IMR-90 (cell line): ENCODE measurements at regions not wholly inside any gene's neighbourhood (a gene's known extent, or its start where the extent isn't known, plus 50 kb on each side); places are given as distances from the start of the nearest gene placed in this dataset.

Experiments
- ATAC-seq: fragments of 200-7000 bp; cut with Tn5 transposase; 2 replicates; pipeline ENCODE4 v1.9.1; 2020; ENCODE audit warnings: low read depth, mild to moderate bottlenecking, moderate library complexity
- BruUV-seq: library from RNA; stranded (reverse); fragments of 400-500 nt; replicated peaks from 2 replicates; lab custom pipeline; 2021; lab: Mats Ljungman, UMichigan
- CTCF ChIA-PET: fragments of 300-600 bp; formaldehyde crosslinking; extraction: SDS; loops from one replicate; lab custom pipeline; 2021; ENCODE audit warnings: antibody characterized with exemption; lab: Yijun Ruan, JAX
- POLR2A ChIA-PET: fragments of 300-600 bp; sonication (Branson Sonifier 250); formaldehyde crosslinking; loops from one replicate; lab custom pipeline; 2022; ENCODE audit warnings: antibody characterized with exemption; ENCODE audit not compliant: unreplicated experiment; lab: Charles Lee
- DNase-seq: peaks from one replicate; pipeline ENCODE4 v3.0.0; 2013
- H2AFZ ChIP-seq: replicated peaks from 2 replicates; pipeline ENCODE3; 2013; ENCODE audit warnings: low read length, mild to moderate bottlenecking; ENCODE audit not compliant: poor library complexity
- H2AK5ac ChIP-seq: 2 replicates; pipeline ENCODE4 v1.6.1; 2013; ENCODE audit warnings: low read depth, low read length, inconsistent platforms
- H2AK9ac ChIP-seq: replicated peaks from 2 replicates; pipeline ENCODE3; 2013; ENCODE audit warnings: mild to moderate bottlenecking, low read depth, low read length, moderate library complexity; ENCODE audit not compliant: poor library complexity
- H2BK120ac ChIP-seq: 2 replicates; pipeline ENCODE4 v1.6.1; 2013; ENCODE audit warnings: low read depth, low read length, inconsistent platforms
- H2BK15ac ChIP-seq: 3 replicates; pipeline ENCODE4 v1.6.1; 2013; ENCODE audit warnings: low read depth, low read length, inconsistent platforms
- H2BK20ac ChIP-seq: 2 replicates; pipeline ENCODE4 v1.6.1; 2013; ENCODE audit warnings: low read depth, mild to moderate bottlenecking, inconsistent platforms, low read length, moderate library complexity
- H2BK5ac ChIP-seq: 2 replicates; pipeline ENCODE4 v1.6.1; 2013; ENCODE audit warnings: mild to moderate bottlenecking, low read depth, low read length, inconsistent platforms; ENCODE audit not compliant: poor library complexity, severe bottlenecking
- H3K14ac ChIP-seq: replicated peaks from 2 replicates; pipeline ENCODE4 v1.6.1; 2013; ENCODE audit warnings: low read depth, low read length, inconsistent platforms
- H3K18ac ChIP-seq: 2 replicates; pipeline ENCODE4 v1.6.1; 2013; ENCODE audit warnings: low read depth, low read length, control low read depth
- H3K23ac ChIP-seq: 2 replicates; pipeline ENCODE4 v1.6.1; 2013; ENCODE audit warnings: low read depth, low read length, inconsistent platforms
- H3K27ac ChIP-seq: 2 replicates; pipeline ENCODE4 v1.5.1; 2013; ENCODE audit warnings: mild to moderate bottlenecking, control low read depth, low read length; ENCODE audit not compliant: insufficient read depth
- H3K27me3 ChIP-seq: 2 replicates; pipeline ENCODE4 v1.6.1; 2013; ENCODE audit warnings: low read length; ENCODE audit not compliant: control insufficient read depth, insufficient read depth
- H3K36me3 ChIP-seq: 2 replicates; pipeline ENCODE4 v1.6.1; 2013; ENCODE audit warnings: low read length, mixed read lengths; ENCODE audit not compliant: control insufficient read depth, insufficient read depth
- H3K4ac ChIP-seq: 2 replicates; pipeline ENCODE4 v1.6.1; 2013; ENCODE audit warnings: low read depth, low read length, inconsistent platforms
- H3K4me1 ChIP-seq: 2 replicates; pipeline ENCODE4 v1.6.1; 2013; ENCODE audit warnings: low read length, mixed read lengths; ENCODE audit not compliant: control insufficient read depth, insufficient read depth
- H3K4me2 ChIP-seq: 2 replicates; pipeline ENCODE4 v1.6.1; 2013; ENCODE audit warnings: low read depth, mild to moderate bottlenecking, control low read depth, low read length, moderate library complexity
- H3K4me3 ChIP-seq: 2 replicates; pipeline ENCODE4 v1.5.1; 2013; ENCODE audit warnings: low read depth, mild to moderate bottlenecking, control low read depth, low read length, moderate library complexity; ENCODE audit not compliant: insufficient read depth
- H3K56ac ChIP-seq: 2 replicates; pipeline ENCODE4 v1.6.1; 2013; ENCODE audit warnings: low read length, inconsistent platforms; ENCODE audit not compliant: insufficient read depth; ENCODE audit errors: extremely low read depth
- H3K79me1 ChIP-seq, 2 experiments: 2 replicates each; pipeline ENCODE4 v1.6.1; 2013; ENCODE audit warnings: low read length in 2 of 2, inconsistent platforms in 1 of 2, low read depth in 1 of 2
- H3K9ac ChIP-seq: 2 replicates; pipeline ENCODE4 v1.6.1; 2013; ENCODE audit warnings: low read depth, low read length, control low read depth
- H3K9me1 ChIP-seq: 2 replicates; pipeline ENCODE4 v1.6.1; 2013; ENCODE audit warnings: low read length, inconsistent platforms; ENCODE audit not compliant: insufficient read depth
- H3K9me3 ChIP-seq: 2 replicates; pipeline ENCODE4 v1.6.1; 2013; ENCODE audit warnings: low read length; ENCODE audit not compliant: control insufficient read depth, insufficient read depth
- H4K20me1 ChIP-seq: 2 replicates; pipeline ENCODE4 v1.6.1; 2013; ENCODE audit warnings: low read length, inconsistent platforms; ENCODE audit not compliant: insufficient read depth
- H4K5ac ChIP-seq: 2 replicates; pipeline ENCODE4 v1.6.1; 2013; ENCODE audit warnings: mild to moderate bottlenecking, low read depth, low read length, control low read depth
- H4K8ac ChIP-seq, 2 experiments: 2 replicates each; pipeline ENCODE4 v1.6.1; 2013; ENCODE audit warnings: low read depth in 2 of 2, low read length in 2 of 2, control low read depth in 1 of 2, inconsistent platforms in 1 of 2
- H4K91ac ChIP-seq: 2 replicates; pipeline ENCODE4 v1.6.1; 2013; ENCODE audit warnings: low read depth, low read length, inconsistent platforms; ENCODE audit not compliant: insufficient read depth
- CEBPB ChIP-seq: IDR thresholded peaks from 2 replicates; pipeline ENCODE4 v1.6.1; 2012; ENCODE audit warnings: low read depth, low read length, improper control_type of control experiment
- CHD1 ChIP-seq: IDR thresholded peaks from 2 replicates; pipeline ENCODE4 v1.6.1; 2012; ENCODE audit warnings: low read depth, low read length, improper control_type of control experiment
- MAFK ChIP-seq: IDR thresholded peaks from 2 replicates; pipeline ENCODE4 v1.6.1; 2012; ENCODE audit warnings: low read depth, low read length, improper control_type of control experiment
- MXI1 ChIP-seq: IDR thresholded peaks from 2 replicates; pipeline ENCODE4 v1.6.1; 2012; ENCODE audit warnings: low read depth, mild to moderate bottlenecking, low read length, moderate library complexity, borderline replicate concordance
- NFE2L2 ChIP-seq: fragments of 150-350 bp; IDR thresholded peaks from 2 replicates; pipeline ENCODE4 v1.6.1; 2016; ENCODE audit warnings: low read depth, mild to moderate bottlenecking, low read length
- RFX5 ChIP-seq: IDR thresholded peaks from 2 replicates; pipeline ENCODE4 v1.8.0; 2012; ENCODE audit warnings: low read depth, mild to moderate bottlenecking, low read length, moderate library complexity
- SMC3 ChIP-seq: fragments of 150-350 bp; IDR thresholded peaks from 2 replicates; pipeline ENCODE4 v1.6.1; 2016; ENCODE audit warnings: low read depth, mild to moderate bottlenecking, antibody characterized with exemption, low read length, moderate library complexity
- WGBS, 2 experiments: methylation state at CpG; one replicate each; pipeline versions ENCODE4 v1.1.5 to v1.1.7; 2013; ENCODE audit warnings: missing lambda C conversion rate in 2 of 2; ENCODE audit not compliant: insufficient read length in 1 of 2; ENCODE audit errors: extremely low coverage in 2 of 2; 5-methylcytosine and 5-hydroxymethylcytosine counted together
- dilution Hi-C: fragments of 300-500 bp; cut with HindIII; formaldehyde crosslinking; loops from one replicate; pipeline ENCODE4 v1.14.3; 2018; ENCODE audit warnings: low sequenced_read_pairs; ENCODE audit not compliant: unreplicated experiment
- in situ Hi-C: fragments of 300-500 bp; cut with MboI; formaldehyde crosslinking; loops from 3 replicates; pipeline ENCODE4 v1.14.3; 2019; ENCODE audit warnings: low sequenced_read_pairs, inconsistent platforms, mixed read lengths
- intact Hi-C: fragments of 100-400 bp; cut with micrococcal nuclease; formaldehyde crosslinking; loops from 2 replicates; pipeline ENCODE4 v1.10.0; 2022

DNA sequence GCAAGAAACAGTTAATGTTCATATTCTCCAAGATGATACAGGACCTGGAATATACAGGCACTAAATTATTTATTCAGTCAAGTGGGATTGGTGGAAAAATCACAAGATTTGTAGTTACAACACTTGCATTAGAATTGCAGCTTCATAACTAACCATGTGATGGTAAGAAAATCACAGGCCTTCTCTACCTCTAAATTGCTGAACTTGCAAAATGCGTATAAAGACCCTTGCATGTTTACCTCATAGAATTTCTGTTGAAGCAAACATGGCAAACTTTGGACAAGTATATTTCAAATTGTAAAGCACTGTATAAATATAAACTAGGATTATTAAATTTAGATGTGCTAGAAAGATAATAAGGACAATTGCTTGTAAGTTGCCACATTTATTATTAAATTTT, 215.1 kb downstream of the TMA16 start:
- H2AFZ ChIP-seq: no peak overlapping the region
- no peak overlapping the region for H3K4me2 ChIP-seq
- DNase-seq (no peak), ATAC-seq (no peak)
- in situ Hi-C loops: no loop called here
- no peak overlapping the region for H2BK15ac ChIP-seq
- no peaks in the 10 kb centered on the region for H3K4me1 ChIP-seq
- H4K20me1 ChIP-seq: no peaks in the 10 kb centered on the region
- no peak overlapping the region for H4K5ac ChIP-seq
- H3K18ac ChIP-seq: no peak overlapping the region
- no CpG with 5 or more reads among the region's 1 CpG for WGBS, 2 experiments
- H2BK120ac ChIP-seq: no peak overlapping the region
- no peak overlapping the region for H3K9ac ChIP-seq
- H2AK9ac ChIP-seq: no peak overlapping the region
- H2AK5ac ChIP-seq: no peak overlapping the region
- no peak overlapping the region for H3K56ac ChIP-seq
- no peak overlapping the region for H4K91ac ChIP-seq
- H3K14ac ChIP-seq: no peak overlapping the region
- intact Hi-C loops: no loop called here
- no peaks in the 10 kb centered on the region for H3K27me3 ChIP-seq
- no peak overlapping the region for H2BK20ac ChIP-seq
- no peak overlapping the region for H3K4me3 ChIP-seq
- H3K4ac ChIP-seq: no peak overlapping the region
- no peaks in the 10 kb centered on the region for H3K79me1 ChIP-seq
- no peak overlapping the region for H3K23ac ChIP-seq
- H3K27ac ChIP-seq: no peak overlapping the region
- no peaks in the 10 kb centered on the region for H3K36me3 ChIP-seq
- no TSS peak for BruUV-seq
- H3K9me3 ChIP-seq: no peaks in the 10 kb centered on the region
- ChIA-PET CTCF (no interaction called here), POLR2A (no interaction called here)
- H4K8ac ChIP-seq: no peak overlapping the region
- dilution Hi-C loops: no loop called here
- H2BK5ac ChIP-seq: no peak overlapping the region
- TF ChIP-seq CEBPB: no peak
- peak; percentile 94 for TF ChIP-seq MAFK
- TF ChIP-seq SMC3: no peak
- TF ChIP-seq NFE2L2: no peak
- TF ChIP-seq CHD1: no peak
- TF ChIP-seq RFX5: no peak
- no peak for TF ChIP-seq MXI1
- no peaks in the 10 kb centered on the region for H3K9me1 ChIP-seq
